HEK293 (cell line): ENCODE measurements at regions not wholly inside any gene's neighbourhood (a gene's known extent, or its start where the extent isn't known, plus 50 kb on each side); places are given as distances from the start of the nearest gene placed in this dataset.

Source experiments
- CTCF ChIA-PET: fragments of 350-600 bp; formaldehyde crosslinking; extraction: SDS; loops from one replicate; lab custom pipeline; 2021; ENCODE audit warnings: antibody characterized with exemption; lab: Yijun Ruan, JAX
- POLR2A ChIA-PET: fragments of 300-600 bp; formaldehyde crosslinking; extraction: SDS; loops from one replicate; lab custom pipeline; 2020; ENCODE audit warnings: antibody characterized with exemption, inconsistent platforms; lab: Yijun Ruan, JAX
- H3K27ac ChIP-seq: fragments of 200-500 bp; sonication (Bioruptor generic); 2 replicates; pipeline ENCODE4 v1.5.1; 2014; ENCODE audit warnings: low read depth, low read length, control low read depth, inconsistent platforms; ENCODE audit errors: extremely low read depth
- H3K36me3 ChIP-seq, 2 experiments: fragments of 200-500 bp in 1 of 2; sonication (Bioruptor generic) in 1 of 2; 1 replicate in 1 of 2; 2 replicates in 1 of 2; pipeline ENCODE4 v1.5.1; 2014 to 2017; ENCODE audit warnings: inconsistent platforms in 2 of 2, low read length in 2 of 2; ENCODE audit not compliant: control insufficient read depth in 2 of 2, insufficient read depth in 1 of 2
- H3K4me1 ChIP-seq: fragments of 200-500 bp; sonication (Bioruptor generic); 2 replicates; pipeline ENCODE4 v1.5.1; 2014; ENCODE audit warnings: mild to moderate bottlenecking, low read length, inconsistent platforms; ENCODE audit not compliant: control insufficient read depth, insufficient read depth
- H3K4me3 ChIP-seq: 2 replicates; pipeline ENCODE4 v1.5.1; 2011; ENCODE audit warnings: low read depth, mild to moderate bottlenecking, control low read depth, low read length, moderate library complexity
- H3K9me3 ChIP-seq: fragments of 200-500 bp; sonication (Bioruptor generic); 2 replicates; pipeline ENCODE4 v1.5.1; 2014; ENCODE audit warnings: low read depth, low read length, inconsistent platforms; ENCODE audit not compliant: control insufficient read depth, insufficient read depth
- BCL11A ChIP-seq: fragments of 450-650 bp; formaldehyde crosslinking; IDR thresholded peaks from 2 replicates; pipeline ENCODE4 v1.5.1; 2016; ENCODE audit warnings: low read depth, missing biosample characterization, missing genetic modification characterization
- EGR2 ChIP-seq: fragments of 450-650 bp; formaldehyde crosslinking; IDR thresholded peaks from 2 replicates; pipeline ENCODE4 v1.5.1; 2016; ENCODE audit warnings: low read depth, missing biosample characterization, missing genetic modification characterization
- HOXA7 ChIP-seq: sonication (generic); formaldehyde crosslinking; IDR thresholded peaks from 2 replicates; pipeline ENCODE4 v1.8.1; 2022; ENCODE audit warnings: missing genetic modification reagents, borderline replicate concordance
- KLF7 ChIP-seq: fragments of 450-650 bp; formaldehyde crosslinking; IDR thresholded peaks from 2 replicates; pipeline ENCODE4 v1.5.1; 2016; ENCODE audit warnings: missing biosample characterization, missing genetic modification characterization, borderline replicate concordance
- KLF8 ChIP-seq: fragments of 450-650 bp; formaldehyde crosslinking; IDR thresholded peaks from 2 replicates; pipeline ENCODE4 v1.5.1; 2016; ENCODE audit warnings: missing biosample characterization, missing genetic modification characterization
- PRDM1 ChIP-seq: fragments of 450-650 bp; formaldehyde crosslinking; IDR thresholded peaks from 2 replicates; pipeline ENCODE4; 2016; ENCODE audit warnings: missing biosample characterization, missing genetic modification characterization
- ZBTB21 ChIP-seq: fragments of 450-650 bp; formaldehyde crosslinking; IDR thresholded peaks from 2 replicates; pipeline ENCODE4 v1.5.1; 2017; ENCODE audit warnings: missing biosample characterization, missing genetic modification characterization
- ZBTB26 ChIP-seq: fragments of 450-650 bp; formaldehyde crosslinking; optimal IDR thresholded peaks from 2 replicates; pipeline ENCODE3; 2016; ENCODE audit warnings: missing biosample characterization, mild to moderate bottlenecking, missing genetic modification characterization
- ZEB2 ChIP-seq: fragments of 450-650 bp; formaldehyde crosslinking; IDR thresholded peaks from 2 replicates; pipeline ENCODE4 v1.5.1; 2016; ENCODE audit warnings: missing biosample characterization, missing genetic modification characterization
- ZFP3 ChIP-seq: fragments of 450-650 bp; formaldehyde crosslinking; IDR thresholded peaks from 2 replicates; pipeline ENCODE4 v1.5.1; 2016; ENCODE audit warnings: low read depth, missing biosample characterization, missing genetic modification characterization
- ZFP37 ChIP-seq: fragments of 450-650 bp; formaldehyde crosslinking; IDR thresholded peaks from 2 replicates; pipeline ENCODE4 v1.5.1; 2016; ENCODE audit warnings: missing biosample characterization, missing genetic modification characterization
- ZFP69B ChIP-seq: fragments of 450-650 bp; formaldehyde crosslinking; IDR thresholded peaks from 2 replicates; pipeline ENCODE4 v1.5.1; 2016; ENCODE audit warnings: missing biosample characterization, missing genetic modification characterization
- ZNF16 ChIP-seq: fragments of 450-650 bp; formaldehyde crosslinking; IDR thresholded peaks from 2 replicates; pipeline ENCODE4 v1.5.1; 2016; ENCODE audit warnings: low read depth, missing biosample characterization, missing genetic modification characterization
- ZNF223 ChIP-seq: fragments of 450-650 bp; formaldehyde crosslinking; IDR thresholded peaks from 2 replicates; pipeline ENCODE4 v1.5.1; 2016; ENCODE audit warnings: missing biosample characterization, missing genetic modification characterization
- ZNF37A ChIP-seq: fragments of 450-650 bp; IDR thresholded peaks from 2 replicates; pipeline ENCODE4 v1.5.1; 2018; ENCODE audit warnings: missing biosample characterization, missing genetic modification characterization
- ZNF416 ChIP-seq: fragments of 450-650 bp; formaldehyde crosslinking; IDR thresholded peaks from 2 replicates; pipeline ENCODE4 v1.5.1; 2016; ENCODE audit warnings: missing biosample characterization, missing genetic modification characterization
- ZNF549 ChIP-seq: fragments of 450-650 bp; IDR thresholded peaks from 2 replicates; pipeline ENCODE4 v1.5.1; 2018; ENCODE audit warnings: missing biosample characterization, missing genetic modification characterization, mild to moderate bottlenecking, inconsistent platforms, moderate library complexity
- ZNF560 ChIP-seq: fragments of 450-650 bp; formaldehyde crosslinking; IDR thresholded peaks from 2 replicates; pipeline ENCODE4 v1.5.1; 2017; ENCODE audit warnings: missing biosample characterization, missing genetic modification characterization, borderline replicate concordance
- ZNF596 ChIP-seq: fragments of 450-650 bp; IDR thresholded peaks from 2 replicates; pipeline ENCODE4 v1.5.0; 2018; ENCODE audit warnings: missing biosample characterization, mild to moderate bottlenecking, missing genetic modification characterization, moderate library complexity
- ZNF639 ChIP-seq: fragments of 450-650 bp; formaldehyde crosslinking; IDR thresholded peaks from 2 replicates; pipeline ENCODE4 v1.5.1; 2016; ENCODE audit warnings: missing biosample characterization, missing genetic modification characterization
- ZNF701 ChIP-seq: fragments of 450-650 bp; formaldehyde crosslinking; IDR thresholded peaks from 2 replicates; pipeline ENCODE4 v1.5.1; 2016; ENCODE audit warnings: missing biosample characterization, missing genetic modification characterization
- ZNF76 ChIP-seq: fragments of 450-650 bp; formaldehyde crosslinking; IDR thresholded peaks from 2 replicates; pipeline ENCODE4; 2016; ENCODE audit warnings: low read depth, missing biosample characterization, missing genetic modification characterization, borderline replicate concordance
- ZNF777 ChIP-seq: fragments of 450-650 bp; formaldehyde crosslinking; IDR thresholded peaks from 2 replicates; pipeline ENCODE4 v1.5.1; 2017; ENCODE audit warnings: missing biosample characterization, missing genetic modification characterization, borderline replicate concordance
- ZNF785 ChIP-seq: fragments of 450-650 bp; formaldehyde crosslinking; IDR thresholded peaks from 2 replicates; pipeline ENCODE4 v1.5.1; 2016; ENCODE audit warnings: missing biosample characterization, missing genetic modification characterization
- ZNF791 ChIP-seq: fragments of 450-650 bp; formaldehyde crosslinking; IDR thresholded peaks from 2 replicates; pipeline ENCODE4 v1.5.1; 2016; ENCODE audit warnings: missing biosample characterization, missing genetic modification characterization
- ZSCAN16 ChIP-seq: fragments of 450-650 bp; formaldehyde crosslinking; IDR thresholded peaks from 2 replicates; pipeline ENCODE4 v1.5.1; 2016; ENCODE audit warnings: missing biosample characterization, missing genetic modification characterization
- TF ChIP-seq, protein P1 (sequence below): fragments of 450-650 bp; formaldehyde crosslinking; IDR thresholded peaks from 2 replicates; pipeline ENCODE4; 2016; ENCODE audit warnings: missing biosample characterization, missing genetic modification characterization
- TF ChIP-seq, protein P2 (sequence below): fragments of 450-650 bp; formaldehyde crosslinking; IDR thresholded peaks from 2 replicates; pipeline ENCODE4 v1.5.1; 2016; ENCODE audit warnings: missing biosample characterization, missing genetic modification characterization
- TF ChIP-seq, protein P3 (sequence below): fragments of 450-650 bp; formaldehyde crosslinking; IDR thresholded peaks from 2 replicates; pipeline ENCODE4 v1.5.1; 2016; ENCODE audit warnings: missing biosample characterization, missing genetic modification characterization

DNA sequence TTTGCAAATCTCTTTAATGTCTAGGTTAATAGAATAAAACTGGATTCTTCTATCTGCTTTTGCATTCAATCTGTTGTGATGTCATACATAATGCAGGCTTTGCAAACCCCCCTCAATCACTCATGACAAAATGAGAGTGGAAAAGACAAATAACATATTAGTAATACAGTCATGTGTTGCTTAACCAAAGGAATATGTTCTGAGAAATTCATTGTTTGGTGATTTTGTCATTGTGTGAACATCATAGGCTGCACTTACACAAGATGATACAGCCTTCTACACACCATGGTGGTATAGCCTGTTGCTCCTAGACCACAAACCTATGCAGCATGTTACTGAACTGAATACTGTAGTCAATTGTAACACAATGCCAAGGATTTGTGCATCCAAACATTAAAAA, 87.3 kb upstream of the SEC61G start:
- ChIA-PET POLR2A (no interaction called here), CTCF (no interaction called here)
- Histone ChIP-seq H3K4me1 (no peaks in the 10 kb centered on the region), H3K4me3 (no peak overlapping the region), H3K9me3 (no peaks in the 10 kb centered on the region), H3K36me3 (no peaks in the 10 kb centered on the region), H3K27ac (no peak overlapping the region)
- TF ChIP-seq ZEB2 (tag by site-specific recombination): no peak
- no peak for TF ChIP-seq ZFP37 (tag by site-specific recombination)
- no peak for TF ChIP-seq ZNF223 (tag by site-specific recombination)
- TF ChIP-seq, protein P1, sequence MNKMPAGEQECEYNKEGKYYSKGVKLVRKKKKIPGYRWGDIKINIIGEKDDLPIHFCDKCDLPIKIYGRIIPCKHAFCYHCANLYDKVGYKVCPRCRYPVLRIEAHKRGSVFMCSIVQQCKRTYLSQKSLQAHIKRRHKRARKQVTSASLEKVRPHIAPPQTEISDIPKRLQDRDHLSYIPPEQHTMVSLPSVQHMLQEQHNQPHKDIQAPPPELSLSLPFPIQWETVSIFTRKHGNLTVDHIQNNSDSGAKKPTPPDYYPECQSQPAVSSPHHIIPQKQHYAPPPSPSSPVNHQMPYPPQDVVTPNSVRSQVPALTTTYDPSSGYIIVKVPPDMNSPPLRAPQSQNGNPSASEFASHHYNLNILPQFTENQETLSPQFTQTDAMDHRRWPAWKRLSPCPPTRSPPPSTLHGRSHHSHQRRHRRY (tag by site-specific recombination): no peak
- TF ChIP-seq PRDM1: no peak
- no peak for TF ChIP-seq ZNF76 (tag by site-specific recombination)
- TF ChIP-seq KLF8 (tag by site-specific recombination): no peak
- TF ChIP-seq ZNF701 (tag by site-specific recombination): no peak
- TF ChIP-seq ZFP69B (tag by site-specific recombination): no peak
- no peak for TF ChIP-seq BCL11A (tag by site-specific recombination)
- TF ChIP-seq ZBTB21 (tag by site-specific recombination): no peak
- TF ChIP-seq ZNF596 (tag by site-specific recombination): no peak
- TF ChIP-seq ZNF791: no peak
- TF ChIP-seq ZNF16: no peak
- no peak for TF ChIP-seq HOXA7 (CRISPR knock-in tag)
- TF ChIP-seq ZNF37A (tag by site-specific recombination): no peak

- H3K36me3 ChIP-seq: no peaks in the 10 kb centered on the region
- CTCF ChIA-PET: interaction anchor here (0.9 kb wide), 1 partner anchor 75 kb away, joined by 3 read pairs; no protein-coding TSS in a partner anchor
- TF ChIP-seq, protein P2, sequence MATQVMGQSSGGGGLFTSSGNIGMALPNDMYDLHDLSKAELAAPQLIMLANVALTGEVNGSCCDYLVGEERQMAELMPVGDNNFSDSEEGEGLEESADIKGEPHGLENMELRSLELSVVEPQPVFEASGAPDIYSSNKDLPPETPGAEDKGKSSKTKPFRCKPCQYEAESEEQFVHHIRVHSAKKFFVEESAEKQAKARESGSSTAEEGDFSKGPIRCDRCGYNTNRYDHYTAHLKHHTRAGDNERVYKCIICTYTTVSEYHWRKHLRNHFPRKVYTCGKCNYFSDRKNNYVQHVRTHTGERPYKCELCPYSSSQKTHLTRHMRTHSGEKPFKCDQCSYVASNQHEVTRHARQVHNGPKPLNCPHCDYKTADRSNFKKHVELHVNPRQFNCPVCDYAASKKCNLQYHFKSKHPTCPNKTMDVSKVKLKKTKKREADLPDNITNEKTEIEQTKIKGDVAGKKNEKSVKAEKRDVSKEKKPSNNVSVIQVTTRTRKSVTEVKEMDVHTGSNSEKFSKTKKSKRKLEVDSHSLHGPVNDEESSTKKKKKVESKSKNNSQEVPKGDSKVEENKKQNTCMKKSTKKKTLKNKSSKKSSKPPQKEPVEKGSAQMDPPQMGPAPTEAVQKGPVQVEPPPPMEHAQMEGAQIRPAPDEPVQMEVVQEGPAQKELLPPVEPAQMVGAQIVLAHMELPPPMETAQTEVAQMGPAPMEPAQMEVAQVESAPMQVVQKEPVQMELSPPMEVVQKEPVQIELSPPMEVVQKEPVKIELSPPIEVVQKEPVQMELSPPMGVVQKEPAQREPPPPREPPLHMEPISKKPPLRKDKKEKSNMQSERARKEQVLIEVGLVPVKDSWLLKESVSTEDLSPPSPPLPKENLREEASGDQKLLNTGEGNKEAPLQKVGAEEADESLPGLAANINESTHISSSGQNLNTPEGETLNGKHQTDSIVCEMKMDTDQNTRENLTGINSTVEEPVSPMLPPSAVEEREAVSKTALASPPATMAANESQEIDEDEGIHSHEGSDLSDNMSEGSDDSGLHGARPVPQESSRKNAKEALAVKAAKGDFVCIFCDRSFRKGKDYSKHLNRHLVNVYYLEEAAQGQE (tag by site-specific recombination): no peak
- TF ChIP-seq ZFP3 (tag by site-specific recombination) (no peak), ZNF785 (tag by site-specific recombination) (no peak), ZBTB26 (tag by site-specific recombination) (no peak), ZNF639 (tag by site-specific recombination) (no peak), ZNF777 (tag by site-specific recombination) (no peak), ZNF549 (no peak), ZNF416 (tag by site-specific recombination) (no peak), EGR2 (tag by site-specific recombination) (no peak), ZNF560 (tag by site-specific recombination) (no peak), KLF7 (tag by site-specific recombination) (no peak), ZSCAN16 (tag by site-specific recombination) (no peak)
- TF ChIP-seq, protein P3, sequence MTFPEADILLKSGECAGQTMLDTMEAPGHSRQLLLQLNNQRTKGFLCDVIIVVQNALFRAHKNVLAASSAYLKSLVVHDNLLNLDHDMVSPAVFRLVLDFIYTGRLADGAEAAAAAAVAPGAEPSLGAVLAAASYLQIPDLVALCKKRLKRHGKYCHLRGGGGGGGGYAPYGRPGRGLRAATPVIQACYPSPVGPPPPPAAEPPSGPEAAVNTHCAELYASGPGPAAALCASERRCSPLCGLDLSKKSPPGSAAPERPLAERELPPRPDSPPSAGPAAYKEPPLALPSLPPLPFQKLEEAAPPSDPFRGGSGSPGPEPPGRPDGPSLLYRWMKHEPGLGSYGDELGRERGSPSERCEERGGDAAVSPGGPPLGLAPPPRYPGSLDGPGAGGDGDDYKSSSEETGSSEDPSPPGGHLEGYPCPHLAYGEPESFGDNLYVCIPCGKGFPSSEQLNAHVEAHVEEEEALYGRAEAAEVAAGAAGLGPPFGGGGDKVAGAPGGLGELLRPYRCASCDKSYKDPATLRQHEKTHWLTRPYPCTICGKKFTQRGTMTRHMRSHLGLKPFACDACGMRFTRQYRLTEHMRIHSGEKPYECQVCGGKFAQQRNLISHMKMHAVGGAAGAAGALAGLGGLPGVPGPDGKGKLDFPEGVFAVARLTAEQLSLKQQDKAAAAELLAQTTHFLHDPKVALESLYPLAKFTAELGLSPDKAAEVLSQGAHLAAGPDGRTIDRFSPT (tag by site-specific recombination): no peak
Observed at GRCh38 chr7:54847921-54848320, 88.9 kb upstream of the SEC61G start.

More at GRCh38 chr7:54847921-54848320, 88.9 kb upstream of the SEC61G start:
- POLR2A ChIA-PET: interaction anchor here (0.6 kb wide), 1 partner anchor 159 kb away, joined by 3 read pairs; no protein-coding TSS in a partner anchor
- no peak overlapping the region for H3K4me3 ChIP-seq
- H3K4me1 ChIP-seq: no peaks in the 10 kb centered on the region
- H3K9me3 ChIP-seq: no peaks in the 10 kb centered on the region
- H3K27ac ChIP-seq: no peak overlapping the region
